Myocyte (in vitro differentiated cells): ENCODE measurements at regions not wholly inside any gene's neighbourhood (a gene's known extent, or its start where the extent isn't known, plus 50 kb on each side); places are given as distances from the start of the nearest gene placed in this dataset.
"Not testable (repeated sequence)": the region's sequence is repeated elsewhere in the genome, so short reads cannot be mapped to it uniquely, and the experiment has no call there.

Experiments
- DNase-seq: peaks from one replicate; pipeline ENCODE4 v3.0.0-alpha.2; 2012; ENCODE audit warnings: low read depth

DNA sequence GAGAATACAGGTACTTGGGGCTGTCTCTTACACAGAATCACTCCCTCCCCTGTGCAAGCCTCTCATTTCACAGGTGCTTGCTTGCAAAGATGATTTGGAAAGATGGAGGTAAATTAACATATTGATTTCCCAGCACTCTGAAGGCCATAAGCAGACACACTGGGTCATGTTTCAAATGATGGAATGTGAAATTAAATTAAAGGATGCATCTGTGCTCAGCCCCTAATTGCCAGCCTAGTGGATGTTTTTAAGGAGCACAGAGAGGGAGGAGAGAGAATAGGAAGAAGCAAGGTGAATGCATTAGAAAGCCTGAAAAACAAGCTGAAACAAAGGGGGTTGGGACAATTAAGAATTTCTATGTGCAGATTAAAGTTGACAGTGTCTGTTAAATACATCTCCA, 96.1 kb upstream of the GRIP1 start:
- no peak for DNase-seq

DNA sequence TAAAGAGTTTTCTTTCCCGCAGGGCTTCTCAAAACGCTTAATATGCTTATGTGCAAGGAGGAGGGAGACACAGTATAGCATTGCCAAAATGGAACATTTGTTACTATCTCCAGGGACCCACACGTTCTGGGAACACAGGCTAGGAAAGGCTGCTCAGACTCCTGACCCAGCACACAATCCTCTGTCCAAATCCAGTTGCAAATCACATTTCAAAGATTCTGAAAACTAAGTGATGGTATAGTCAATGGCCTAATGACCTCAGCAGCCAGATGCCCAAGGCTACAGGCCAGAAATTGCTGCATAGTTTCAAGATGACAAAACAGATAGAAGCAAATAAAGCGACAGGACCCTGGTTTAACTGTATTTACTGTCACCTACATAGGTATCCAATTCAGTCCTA, 97.0 kb upstream of the GRIP1 start:
- DNase-seq: no peak

DNA sequence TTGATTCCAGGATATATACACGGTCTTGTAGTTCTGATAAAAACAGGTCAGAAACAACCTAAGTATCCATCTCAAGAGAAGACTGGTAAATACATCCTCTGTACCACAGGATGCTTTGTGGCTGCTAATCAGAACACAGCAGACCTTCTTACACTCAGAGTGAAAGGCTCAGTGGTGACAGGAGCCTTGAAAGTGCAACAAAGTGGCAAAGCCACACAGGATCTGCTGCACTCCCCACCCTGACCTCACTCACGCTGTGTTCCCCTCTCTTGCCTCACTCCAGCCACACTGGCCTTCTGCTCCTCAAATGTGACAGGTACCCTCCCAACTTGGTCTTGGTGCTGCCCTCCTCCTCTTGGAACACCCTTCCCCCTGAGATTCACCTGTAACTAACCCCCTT, 98.1 kb upstream of the GRIP1 start:
- DNase-seq: no peak

DNA sequence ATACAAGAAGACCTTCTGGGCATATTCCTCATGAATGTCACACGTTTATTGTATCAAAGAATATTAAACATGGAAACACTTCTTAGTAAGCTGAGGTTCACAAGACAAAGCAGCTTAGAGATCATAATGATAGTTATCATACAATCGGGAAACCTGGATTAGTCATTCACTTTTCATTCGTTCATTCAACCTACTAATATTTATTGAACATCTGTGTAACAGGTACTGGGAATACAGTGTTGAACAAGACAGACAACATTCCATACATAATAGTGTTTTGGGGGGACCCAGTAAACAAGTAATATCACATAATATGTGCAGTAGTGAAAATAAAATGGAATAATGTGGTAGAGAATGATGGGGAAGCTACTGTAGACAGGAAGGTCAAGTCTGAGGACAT, 100.6 kb upstream of the GRIP1 start:
- no peak for DNase-seq

DNA sequence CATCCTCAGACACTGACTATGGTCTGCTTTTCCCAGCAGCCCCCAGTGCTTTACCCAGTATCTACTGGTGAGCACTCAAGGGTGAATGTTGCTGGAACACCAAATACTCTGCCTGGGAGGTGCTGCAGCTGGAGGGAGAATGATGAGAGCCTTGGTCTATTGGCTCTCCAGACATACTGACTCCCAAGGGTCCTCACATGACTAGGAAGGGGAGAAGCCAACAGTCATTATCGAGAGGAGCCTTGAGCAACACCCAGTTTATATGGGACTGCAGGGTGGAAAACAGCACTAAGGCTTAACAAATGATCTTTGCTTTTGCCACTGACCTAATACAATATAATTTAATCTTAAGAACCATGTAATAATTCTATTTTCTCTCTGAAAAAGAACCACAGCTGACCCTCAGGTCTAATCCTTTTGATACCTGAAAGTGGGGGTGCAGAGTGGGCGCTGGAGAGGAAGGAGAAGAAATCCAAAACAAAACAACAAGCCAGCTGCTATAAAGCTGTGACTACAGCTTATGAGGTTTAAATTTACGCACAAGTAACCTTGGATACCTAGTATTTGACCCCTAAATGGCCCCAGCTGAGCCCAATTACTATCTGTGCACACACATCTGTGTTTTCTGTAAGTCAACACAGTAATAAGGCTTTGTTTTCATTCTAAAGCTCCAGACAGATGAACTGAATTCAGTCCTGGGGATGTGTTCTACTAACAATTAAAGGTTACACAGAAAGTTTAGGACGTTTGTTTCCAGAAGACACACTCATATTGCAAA, 107.8 kb upstream of the GRIP1 start:
- no peak for DNase-seq

DNA sequence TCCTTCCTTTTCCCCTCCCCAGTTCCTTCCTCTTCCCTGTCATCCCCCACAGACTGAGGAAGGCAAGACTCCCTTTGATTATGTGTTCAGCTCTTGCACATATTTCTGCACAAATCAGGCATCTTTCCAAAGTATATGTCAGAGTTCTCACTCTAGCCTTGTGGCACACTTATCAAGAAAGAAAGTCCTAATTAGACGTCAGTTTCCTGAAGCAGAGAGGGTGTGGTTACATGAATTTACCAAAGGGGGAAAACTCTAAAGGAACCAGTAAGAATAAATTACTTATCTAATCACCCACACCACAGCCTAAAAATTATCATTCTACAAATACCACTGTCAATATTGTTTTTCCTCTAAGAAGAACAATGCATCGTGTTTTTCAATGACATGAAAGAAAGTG, 120.7 kb upstream of the GRIP1 start:
- DNase-seq: no peak

DNA sequence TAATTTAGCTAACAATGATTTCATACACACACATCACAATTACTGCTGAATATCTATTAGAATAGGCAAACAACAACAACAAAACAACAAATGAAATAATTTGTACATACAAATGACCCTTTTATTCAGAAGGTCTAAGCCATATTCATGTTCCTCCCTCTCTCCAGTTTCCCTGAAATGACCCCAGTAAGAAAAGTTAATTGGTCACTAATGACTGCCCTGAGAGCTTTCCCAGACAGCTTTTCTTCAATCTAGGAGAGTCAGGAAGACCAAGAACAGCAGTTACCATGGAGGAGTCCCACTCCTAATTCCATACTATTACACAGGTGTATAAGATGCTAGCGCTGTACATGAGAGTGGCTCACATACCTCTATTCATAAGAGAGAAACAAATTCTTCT, 121.2 kb upstream of the GRIP1 start:
- no peak for DNase-seq

DNA sequence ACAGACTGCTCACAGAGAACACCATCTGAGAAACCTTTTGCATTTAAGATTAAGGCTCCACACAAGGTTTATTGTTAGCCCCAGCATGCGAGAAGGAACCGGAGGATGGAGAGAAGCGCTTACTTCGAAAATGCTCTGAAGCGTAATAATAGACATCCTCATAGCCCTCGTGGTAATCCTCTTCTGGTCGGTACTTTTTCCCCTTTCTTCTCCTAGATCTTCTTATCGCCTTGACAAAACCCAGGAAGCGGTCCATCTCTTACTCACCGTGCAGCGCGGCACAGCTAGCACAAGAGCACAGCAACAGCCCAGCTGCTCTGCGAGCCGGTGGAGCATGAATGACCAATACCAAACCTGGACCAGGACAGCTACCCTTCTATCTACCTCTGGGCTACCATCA, 125.1 kb upstream of the GRIP1 start:
- no peak for DNase-seq

DNA sequence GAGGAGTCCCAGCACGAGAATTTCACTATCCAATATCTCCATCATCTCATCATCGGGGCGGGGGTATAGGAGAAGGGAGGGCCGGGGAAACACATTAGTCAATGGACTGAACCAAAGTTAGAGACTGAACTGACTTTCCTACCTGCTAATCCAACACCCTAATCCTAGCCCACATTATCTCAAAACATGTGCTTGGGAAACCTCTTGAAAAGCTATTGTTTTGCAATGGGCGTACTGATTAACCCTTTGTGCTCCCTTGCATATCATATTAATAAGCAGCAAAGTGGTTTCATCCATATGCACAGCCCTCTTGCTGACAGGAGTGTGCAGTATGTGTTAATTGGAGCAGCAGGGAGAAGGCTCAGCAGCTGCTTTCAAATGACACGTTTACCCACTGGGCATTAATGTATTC, 125.7 kb upstream of the GRIP1 start:
- no peak for DNase-seq

DNA sequence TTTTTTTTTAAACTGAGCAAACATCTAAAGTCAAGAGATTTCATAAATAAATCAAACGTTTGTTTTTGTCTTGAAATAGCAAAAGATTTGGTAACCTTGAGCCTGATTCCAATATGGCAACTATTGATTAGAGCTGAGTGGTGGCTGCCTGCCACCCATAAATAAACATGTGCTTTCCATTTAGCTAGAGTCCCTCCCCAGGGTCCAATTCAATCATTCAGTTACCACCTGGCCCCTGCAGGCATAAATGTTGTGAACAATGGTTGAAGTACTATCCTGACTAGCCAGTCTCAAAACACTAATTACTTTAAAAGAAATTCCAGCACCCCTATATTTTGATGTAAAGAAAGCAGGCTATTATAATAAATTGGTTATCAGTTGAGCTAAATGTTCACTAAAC, 129.7 kb upstream of the GRIP1 start:
- no peak for DNase-seq

DNA sequence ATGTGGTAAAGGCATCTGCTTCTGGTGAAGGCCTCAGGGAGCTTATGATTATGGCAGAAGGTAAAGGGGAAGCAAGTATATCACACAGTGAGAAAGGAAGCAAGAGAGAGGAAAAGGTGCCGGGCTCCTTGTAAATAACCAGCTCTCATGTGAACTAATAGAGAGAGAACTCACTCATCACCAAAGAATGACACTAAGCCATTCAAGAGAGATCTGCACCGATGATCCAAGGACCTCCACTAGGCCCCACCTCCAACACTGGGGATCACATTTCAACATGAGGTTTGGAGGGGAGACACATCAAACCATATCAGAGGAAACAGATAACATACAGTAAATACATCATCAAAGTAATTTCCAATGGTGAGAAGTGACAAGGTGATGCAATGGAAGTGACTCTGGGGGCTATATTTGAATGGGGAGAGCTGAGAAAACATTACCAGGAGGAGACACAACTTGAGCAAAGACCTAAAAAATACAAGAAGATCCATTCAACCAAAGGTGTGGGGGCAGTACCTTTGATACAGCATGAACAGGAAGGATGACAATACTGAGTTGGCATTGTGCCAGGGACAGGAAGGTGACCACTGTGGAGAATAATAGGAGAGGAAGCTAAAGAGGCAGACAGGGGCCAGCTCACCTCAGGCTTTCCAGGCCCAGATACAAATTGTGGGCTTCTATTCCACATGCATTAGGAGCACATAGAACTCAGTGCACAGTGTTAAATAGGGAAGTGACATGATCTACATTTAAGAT, 134.4 kb upstream of the GRIP1 start:
- DNase-seq: no peak

DNA sequence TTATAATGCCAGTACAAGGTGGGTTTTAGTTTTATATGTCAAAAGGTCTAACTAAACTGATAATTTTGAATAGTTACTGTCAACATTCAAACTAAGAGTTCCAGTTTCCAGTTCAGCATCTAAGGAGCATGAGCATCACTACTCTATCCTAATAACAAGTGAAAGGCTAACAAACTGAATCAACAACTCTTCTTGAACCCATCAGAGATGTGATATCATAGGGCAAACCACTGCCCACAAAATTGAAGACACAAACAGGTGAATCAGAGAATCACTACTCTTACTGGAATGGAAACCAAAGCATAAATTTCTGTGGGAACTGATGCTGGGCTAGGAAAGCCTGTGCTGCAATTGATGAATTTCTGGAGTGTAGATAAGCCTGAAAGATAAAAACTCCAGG, 140.7 kb upstream of the GRIP1 start:
- no peak for DNase-seq

DNA sequence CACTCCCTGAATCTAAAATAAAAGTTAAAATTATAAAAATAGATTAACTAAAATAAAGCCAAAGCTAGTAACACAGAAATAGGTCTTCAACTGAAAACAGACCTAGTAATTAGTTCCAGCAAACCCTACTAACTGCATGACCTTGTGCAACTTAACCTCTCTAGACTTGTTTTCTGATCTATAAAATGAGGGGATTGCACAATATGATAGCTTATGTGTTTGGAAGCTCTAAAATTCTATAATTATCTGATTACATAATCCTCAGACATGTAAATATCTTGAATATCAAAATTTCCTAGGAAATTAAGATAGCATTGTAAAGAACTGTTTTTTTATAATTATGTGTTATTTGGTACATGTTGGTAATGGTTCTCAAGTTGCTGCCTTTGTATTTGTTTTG, 144.1 kb upstream of the GRIP1 start:
- no peak for DNase-seq

DNA sequence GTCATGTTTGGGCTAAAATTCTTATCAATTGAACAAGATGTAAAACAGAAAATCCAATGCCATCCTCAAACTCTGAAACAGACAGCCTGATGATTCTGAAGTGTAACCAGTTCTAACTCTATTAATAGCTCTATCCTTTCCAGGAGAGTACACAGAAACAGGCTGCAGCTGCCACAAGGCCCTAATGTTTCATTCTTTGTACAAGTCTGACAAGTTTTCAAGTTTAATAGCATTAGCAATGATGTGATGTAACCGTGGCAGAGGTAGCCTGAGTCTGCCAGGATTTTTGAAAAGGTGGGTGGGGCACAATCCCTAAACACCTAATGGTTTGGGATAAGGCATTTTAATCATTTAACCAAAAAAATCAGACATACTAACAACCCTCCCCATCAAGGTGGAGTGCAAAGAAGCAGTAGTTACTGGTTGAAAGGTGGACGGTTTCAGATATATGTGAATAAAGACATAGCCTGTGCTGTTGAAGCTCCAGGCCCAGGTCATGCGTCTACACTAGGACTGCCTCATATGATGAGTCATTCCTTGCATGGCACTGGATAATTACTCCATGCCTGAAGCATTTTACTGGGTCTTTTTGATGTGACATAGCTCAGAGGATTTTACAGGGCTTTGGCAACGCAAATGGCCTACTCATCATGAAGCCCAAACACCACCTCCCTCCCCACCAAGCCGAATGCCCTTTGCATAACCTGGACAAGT, 145.1 kb upstream of the GRIP1 start:
- no peak for DNase-seq

DNA sequence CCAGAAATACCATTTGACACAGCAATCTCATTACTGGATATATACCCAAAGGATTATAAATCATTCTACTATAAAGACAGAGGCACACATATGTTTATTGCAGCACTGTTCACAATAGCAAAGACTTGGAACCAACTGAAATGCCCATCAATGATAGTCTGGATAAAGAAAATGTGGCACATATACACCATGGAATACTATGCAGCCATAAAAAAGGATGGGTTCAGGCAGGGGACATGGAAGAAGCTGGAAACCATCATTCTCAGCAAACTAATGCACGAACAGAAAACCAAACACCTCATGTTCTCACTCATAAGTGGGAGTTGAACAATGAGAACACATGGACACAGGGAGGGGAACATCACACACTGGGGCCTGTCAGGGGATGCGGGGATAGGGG, 147.0 kb upstream of the GRIP1 start:
- not testable (repeated sequence) for DNase-seq

DNA sequence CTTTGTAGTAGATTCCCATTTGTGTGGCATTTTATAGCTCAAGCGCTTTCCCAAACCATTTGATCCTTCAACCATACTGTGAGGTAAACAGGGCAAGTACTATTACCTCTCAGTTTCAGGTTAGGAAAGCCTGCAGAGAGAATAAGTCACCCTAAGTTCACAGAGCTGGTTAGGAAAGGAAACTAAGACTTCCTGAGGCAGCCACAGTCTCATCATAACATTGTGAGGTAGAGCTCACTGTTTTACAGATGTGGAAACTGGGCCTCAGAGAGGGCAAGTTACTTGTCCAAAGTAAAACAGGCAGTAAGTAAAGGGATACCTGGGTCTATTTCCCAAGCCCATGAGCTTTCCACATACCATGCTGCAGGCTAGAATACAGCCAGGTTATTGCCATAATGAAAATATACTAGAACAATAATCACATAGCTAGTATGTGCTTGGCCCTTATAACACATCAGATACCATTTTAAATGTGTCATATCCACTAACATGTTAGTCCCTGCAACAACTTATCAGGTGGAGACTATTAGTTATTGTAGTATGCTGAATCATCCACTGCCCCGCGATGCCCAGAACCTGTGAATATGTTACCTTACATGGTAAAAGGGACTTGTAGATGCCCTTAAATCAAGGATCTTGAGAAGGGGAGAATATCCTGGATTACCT, 150.9 kb upstream of the GRIP1 start:
- no peak for DNase-seq

DNA sequence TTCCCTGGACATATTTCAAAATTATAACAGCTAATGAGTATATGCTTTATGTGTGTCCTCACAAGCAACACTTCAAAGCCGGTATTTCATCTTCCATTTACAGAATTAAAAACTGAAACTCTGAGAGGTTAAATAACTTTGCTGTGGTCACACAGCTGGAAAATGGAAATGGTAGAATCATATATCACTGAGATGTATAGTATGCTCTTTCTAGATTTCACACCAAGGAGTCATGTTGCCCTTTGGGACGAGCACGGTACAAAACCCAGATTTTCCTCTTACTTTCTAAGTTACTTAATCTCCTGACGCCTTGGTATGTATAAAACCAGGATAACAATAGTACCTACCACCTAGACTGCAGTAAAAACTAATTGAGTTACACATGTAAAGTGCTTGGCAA, 152.6 kb upstream of the GRIP1 start:
- no peak for DNase-seq

DNA sequence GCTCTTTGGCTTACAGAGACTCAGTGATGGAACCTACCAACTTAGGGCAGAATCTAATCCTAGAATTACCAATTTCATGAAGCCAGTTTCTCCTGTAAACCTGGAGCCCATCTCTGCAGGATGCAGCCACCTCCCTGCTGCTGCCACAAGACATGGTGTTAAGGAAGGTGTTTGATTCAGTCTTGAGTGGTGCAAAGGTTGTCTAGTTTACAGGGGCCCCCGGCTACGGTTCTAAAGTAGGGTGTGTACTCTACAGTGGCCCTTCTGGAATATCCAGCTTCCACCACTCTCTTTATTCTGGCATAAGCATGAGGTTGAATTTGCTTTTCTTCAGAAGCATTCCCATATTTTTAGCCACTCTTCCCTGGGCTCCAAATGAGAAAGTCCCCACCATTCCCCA, 154.1 kb upstream of the GRIP1 start:
- no peak for DNase-seq

DNA sequence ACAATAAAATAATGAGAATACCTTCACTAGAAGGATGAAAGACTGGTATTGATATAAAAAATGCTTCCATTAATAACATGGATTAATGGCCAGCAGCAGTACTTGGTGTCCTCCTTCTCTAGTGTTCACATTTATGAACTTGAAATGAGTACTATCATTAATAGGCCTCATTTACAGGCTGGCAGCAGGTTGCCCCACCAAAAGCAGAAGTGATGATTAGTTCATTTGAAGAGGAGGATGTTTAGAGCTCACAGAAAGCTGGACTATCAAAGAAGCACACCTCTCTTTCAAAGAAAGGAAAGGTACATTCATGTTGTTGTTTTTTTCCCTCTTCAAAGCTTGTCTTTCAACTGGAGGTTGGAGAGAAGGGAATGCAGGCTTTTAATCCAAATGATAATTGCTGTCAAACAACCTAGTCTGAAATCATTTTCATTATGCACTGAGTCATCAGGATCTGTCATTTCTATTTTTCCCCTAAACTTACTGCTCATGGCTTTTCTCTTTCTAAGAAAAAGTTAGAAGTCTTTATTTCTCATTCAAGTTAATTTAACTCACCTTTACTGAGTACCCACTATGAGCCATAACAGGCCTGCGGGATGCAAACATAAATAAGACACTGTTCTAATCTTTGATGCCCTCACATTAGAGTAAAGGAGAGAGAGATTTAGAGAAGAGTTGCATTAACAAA, 157.9 kb upstream of the GRIP1 start:
- no peak for DNase-seq

DNA sequence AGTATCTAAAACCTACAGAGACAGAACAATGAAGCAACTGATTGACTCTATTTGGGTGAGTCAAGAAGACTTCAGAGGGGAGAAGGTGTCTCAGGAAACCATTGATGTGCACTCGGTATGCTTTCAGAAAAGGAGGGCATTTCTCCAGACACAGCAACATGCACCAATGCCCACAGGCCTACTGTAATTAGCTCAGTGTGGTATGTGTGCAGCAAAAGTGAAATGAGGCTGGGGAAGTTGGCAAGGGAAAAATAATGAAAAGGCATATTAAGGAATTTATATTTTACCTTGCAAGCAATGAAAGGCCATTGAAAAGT, 158.4 kb upstream of the GRIP1 start:
- DNase-seq: no peak

DNA sequence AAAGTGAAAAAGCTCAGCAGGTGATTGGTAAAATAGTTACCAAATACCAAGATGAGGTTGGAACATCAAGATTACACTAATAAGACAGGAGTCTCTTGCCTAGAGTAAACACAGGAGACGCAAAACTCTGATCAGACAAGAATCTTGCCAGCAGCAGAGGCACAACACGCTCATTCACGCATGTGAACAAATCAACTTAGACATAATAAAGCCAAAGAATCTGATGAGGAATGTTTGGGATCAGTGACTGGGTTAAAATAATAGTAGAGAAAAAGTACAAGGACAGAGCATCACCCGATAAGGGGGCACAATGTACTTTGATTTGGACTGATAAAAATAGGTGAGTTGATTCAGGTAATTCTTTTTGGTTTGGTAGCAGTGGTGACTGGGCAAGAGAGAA, 159.5 kb upstream of the GRIP1 start:
- DNase-seq: no peak
